ENCODE measurements at regions not wholly inside any gene's neighbourhood (a gene's known extent, or its start where the extent isn't known, plus 50 kb on each side); places are given as distances from the start of the nearest gene placed in this dataset.

DNA sequence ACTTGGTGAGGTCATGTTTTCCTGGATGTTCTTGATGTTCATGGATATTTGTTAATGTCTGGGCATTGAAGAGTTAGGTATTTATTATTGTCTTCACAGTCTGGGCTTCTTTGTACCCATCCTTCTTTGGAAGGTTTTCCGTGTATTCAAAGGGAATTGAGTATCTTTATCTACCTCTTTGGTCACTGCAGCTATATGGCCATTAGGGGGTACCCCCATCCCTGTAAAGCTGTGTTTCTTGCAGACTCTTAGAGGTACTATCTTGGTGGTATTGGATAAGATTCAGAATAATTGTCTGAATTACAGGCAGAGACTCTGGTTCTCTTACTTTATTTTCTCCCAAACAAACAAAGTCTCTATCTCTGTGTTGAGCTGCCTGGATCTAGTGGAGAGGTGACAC is 401.6 kb upstream of the FSIP2 start:
- Histone ChIP-seq H3K4me2 (ENCODE audit: extremely low read depth, insufficient read depth, low read length) (no peak overlapping the region), H3K36me3 (ENCODE audit: control insufficient read depth, insufficient read depth, low read length) (no peaks in the 10 kb centered on the region), H4K20me1 (ENCODE audit: control insufficient read depth, extremely low read depth, insufficient read depth, low read length) (no peaks in the 10 kb centered on the region), H3K9ac (ENCODE audit: insufficient read depth, low read length) (no peak overlapping the region), H3K9me3 (ENCODE audit: control insufficient read depth, insufficient read depth, low read depth, low read length) (no peaks in the 10 kb centered on the region), H3K79me2 (ENCODE audit: control insufficient read depth, insufficient read depth, low read length) (no peaks in the 10 kb centered on the region), H3K27me3 (ENCODE audit: control insufficient read depth, insufficient read depth, low read length) (no peaks in the 10 kb centered on the region), H3K4me1 (ENCODE audit: control insufficient read depth, extremely low read depth, insufficient read depth, low read length) (no peaks in the 10 kb centered on the region), H2AFZ (ENCODE audit: low read length) (no peak overlapping the region), H3K27ac (ENCODE audit: insufficient read depth, low read length) (no peak overlapping the region), H3K4me3 (replicated peaks in 1 of 4; ENCODE audit: control extremely low read depth in 1 of 4, insufficient read depth in 1 of 4, low read depth in 3 of 4, low read length in 4 of 4) (no peak overlapping the region)
- TF ChIP-seq CTCF (conservative IDR thresholded peaks at IDR 0.05 in 1 of 2, IDR thresholded peaks at IDR 0.05 in 1 of 2; ENCODE audit: low read depth in 1 of 2, low read length in 2 of 2) (no peak), EZH2 (IDR thresholded peaks at IDR 0.05; ENCODE audit: low read length, missing control alignments) (no peak)
- DNase-seq (ENCODE audit: low read depth in 2 of 2) = no peak

DNA sequence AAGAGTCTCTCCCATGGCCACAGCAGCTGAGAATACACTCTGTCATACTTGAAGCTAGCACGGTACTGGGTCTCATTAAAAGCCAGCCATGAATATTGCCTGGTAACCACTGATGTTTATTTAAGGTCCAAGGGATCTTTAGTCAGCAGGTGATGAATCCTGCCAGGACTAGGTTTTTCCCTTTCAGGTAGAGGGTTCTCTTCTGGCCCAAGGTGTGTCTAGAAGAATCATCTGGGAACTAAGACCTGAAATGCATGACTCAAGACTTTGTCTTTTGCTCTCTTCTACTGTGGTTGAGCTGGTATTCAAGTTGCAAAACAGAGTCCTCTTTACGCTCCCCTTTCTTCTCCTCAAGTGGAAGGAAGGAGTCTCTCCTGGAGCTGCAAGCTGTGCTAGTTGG is 400.5 kb upstream of the FSIP2 start:
- H3K4me1 ChIP-seq (ENCODE audit: control insufficient read depth, extremely low read depth, insufficient read depth, low read length) = no peaks in the 10 kb centered on the region
- no peak overlapping the region for H3K27ac ChIP-seq (ENCODE audit: insufficient read depth, low read length)
- H4K20me1 ChIP-seq (ENCODE audit: control insufficient read depth, extremely low read depth, insufficient read depth, low read length) = no peaks in the 10 kb centered on the region
- DNase-seq (ENCODE audit: low read depth in 2 of 2) = peak in 1 of 2 donors; percentile 1
- no peak for TF ChIP-seq EZH2 (IDR thresholded peaks at IDR 0.05; ENCODE audit: low read length, missing control alignments)
- no peak for TF ChIP-seq CTCF (conservative IDR thresholded peaks at IDR 0.05 in 1 of 2, IDR thresholded peaks at IDR 0.05 in 1 of 2; ENCODE audit: low read depth in 1 of 2, low read length in 2 of 2)
- H3K9ac ChIP-seq (ENCODE audit: insufficient read depth, low read length) = no peak overlapping the region
- no peaks in the 10 kb centered on the region for H3K9me3 ChIP-seq (ENCODE audit: control insufficient read depth, insufficient read depth, low read depth, low read length)
- no peaks in the 10 kb centered on the region for H3K79me2 ChIP-seq (ENCODE audit: control insufficient read depth, insufficient read depth, low read length)
- H3K27me3 ChIP-seq (ENCODE audit: control insufficient read depth, insufficient read depth, low read length) = no peaks in the 10 kb centered on the region
- no peak overlapping the region for H2AFZ ChIP-seq (ENCODE audit: low read length)
- no peak overlapping the region for H3K4me3 ChIP-seq (replicated peaks in 1 of 4; ENCODE audit: control extremely low read depth in 1 of 4, insufficient read depth in 1 of 4, low read depth in 3 of 4, low read length in 4 of 4)
- no peaks in the 10 kb centered on the region for H3K36me3 ChIP-seq (ENCODE audit: control insufficient read depth, insufficient read depth, low read length)
- H3K4me2 ChIP-seq (ENCODE audit: extremely low read depth, insufficient read depth, low read length) = no peak overlapping the region

GRCh38 chr2:185347445-185347844 is 391.2 kb upstream of the FSIP2 start:
- Histone ChIP-seq H3K9me3 (ENCODE audit: control insufficient read depth, insufficient read depth, low read depth, low read length) (no peaks in the 10 kb centered on the region), H4K20me1 (ENCODE audit: control insufficient read depth, extremely low read depth, insufficient read depth, low read length) (no peaks in the 10 kb centered on the region), H3K9ac (ENCODE audit: insufficient read depth, low read length) (no peak overlapping the region), H3K4me1 (ENCODE audit: control insufficient read depth, extremely low read depth, insufficient read depth, low read length) (no peaks in the 10 kb centered on the region), H3K27me3 (ENCODE audit: control insufficient read depth, insufficient read depth, low read length) (no peaks in the 10 kb centered on the region), H2AFZ (ENCODE audit: low read length) (no peak overlapping the region), H3K27ac (ENCODE audit: insufficient read depth, low read length) (no peak overlapping the region), H3K36me3 (ENCODE audit: control insufficient read depth, insufficient read depth, low read length) (no peaks in the 10 kb centered on the region), H3K4me3 (replicated peaks in 1 of 4; ENCODE audit: control extremely low read depth in 1 of 4, insufficient read depth in 1 of 4, low read depth in 3 of 4, low read length in 4 of 4) (no peak overlapping the region), H3K4me2 (ENCODE audit: extremely low read depth, insufficient read depth, low read length) (no peak overlapping the region), H3K79me2 (ENCODE audit: control insufficient read depth, insufficient read depth, low read length) (no peaks in the 10 kb centered on the region)
- no peak for DNase-seq (ENCODE audit: low read depth in 2 of 2)
- TF ChIP-seq EZH2 (IDR thresholded peaks at IDR 0.05; ENCODE audit: low read length, missing control alignments) (no peak), CTCF (conservative IDR thresholded peaks at IDR 0.05 in 1 of 2, IDR thresholded peaks at IDR 0.05 in 1 of 2; ENCODE audit: low read depth in 1 of 2, low read length in 2 of 2) (no peak)
